ENCODE measurements at regions not wholly inside any gene's neighbourhood (a gene's known extent, or its start where the extent isn't known, plus 50 kb on each side); places are given as distances from the start of the nearest gene placed in this dataset.
"Not testable (repeated sequence)": the region's sequence is repeated elsewhere in the genome, so short reads cannot be mapped to it uniquely, and the experiment has no call there.

DNA sequence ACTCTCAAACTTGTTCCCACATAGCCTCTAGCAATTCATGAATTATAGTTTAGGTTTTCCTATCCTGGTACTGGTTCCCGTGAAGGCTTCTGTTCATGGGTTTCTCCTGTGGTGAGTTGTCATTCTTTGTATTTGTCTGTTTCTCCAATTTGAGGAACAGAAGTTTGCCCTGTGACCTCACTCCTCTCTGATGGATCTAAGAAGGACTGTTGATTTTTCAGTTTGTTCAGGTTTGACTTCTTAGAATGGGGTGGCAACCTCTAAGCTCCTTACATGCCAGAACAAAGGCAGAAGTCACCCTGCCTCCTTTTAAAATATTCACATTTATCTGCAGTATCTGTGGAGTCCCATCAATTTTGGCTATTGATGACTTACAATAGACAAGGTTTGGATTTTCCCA, 354.0 kb downstream of the SPRY2 start:
- Histone ChIP-seq H3K27ac (replicated peaks in 1 of 4) (no peak overlapping the region), H3K4me3 (no peak overlapping the region), H3K36me3 (no peaks in the 10 kb centered on the region), H3K4me1 (no peaks in the 10 kb centered on the region), H3K27me3 (no peaks in the 10 kb centered on the region), H3K9me3 (no peaks in the 10 kb centered on the region)
- WGBS, result 100% methylated on average over 1 of the region's 1 CpG
- DNase-seq (ENCODE audit: extremely low spot score), result no peak
- TF ChIP-seq EP300 (IDR thresholded peaks at IDR 0.05) (no peak), POLR2A (IDR thresholded peaks at IDR 0.05; ENCODE audit: low read depth) (no peak), POLR2AphosphoS5 (IDR thresholded peaks at IDR 0.05) (no peak)
- TF ChIP-seq, protein P1, sequence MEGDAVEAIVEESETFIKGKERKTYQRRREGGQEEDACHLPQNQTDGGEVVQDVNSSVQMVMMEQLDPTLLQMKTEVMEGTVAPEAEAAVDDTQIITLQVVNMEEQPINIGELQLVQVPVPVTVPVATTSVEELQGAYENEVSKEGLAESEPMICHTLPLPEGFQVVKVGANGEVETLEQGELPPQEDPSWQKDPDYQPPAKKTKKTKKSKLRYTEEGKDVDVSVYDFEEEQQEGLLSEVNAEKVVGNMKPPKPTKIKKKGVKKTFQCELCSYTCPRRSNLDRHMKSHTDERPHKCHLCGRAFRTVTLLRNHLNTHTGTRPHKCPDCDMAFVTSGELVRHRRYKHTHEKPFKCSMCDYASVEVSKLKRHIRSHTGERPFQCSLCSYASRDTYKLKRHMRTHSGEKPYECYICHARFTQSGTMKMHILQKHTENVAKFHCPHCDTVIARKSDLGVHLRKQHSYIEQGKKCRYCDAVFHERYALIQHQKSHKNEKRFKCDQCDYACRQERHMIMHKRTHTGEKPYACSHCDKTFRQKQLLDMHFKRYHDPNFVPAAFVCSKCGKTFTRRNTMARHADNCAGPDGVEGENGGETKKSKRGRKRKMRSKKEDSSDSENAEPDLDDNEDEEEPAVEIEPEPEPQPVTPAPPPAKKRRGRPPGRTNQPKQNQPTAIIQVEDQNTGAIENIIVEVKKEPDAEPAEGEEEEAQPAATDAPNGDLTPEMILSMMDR (IDR thresholded peaks at IDR 0.05), result no peak
- intact Hi-C loops (cut with DNase I), result no loop called here

DNA sequence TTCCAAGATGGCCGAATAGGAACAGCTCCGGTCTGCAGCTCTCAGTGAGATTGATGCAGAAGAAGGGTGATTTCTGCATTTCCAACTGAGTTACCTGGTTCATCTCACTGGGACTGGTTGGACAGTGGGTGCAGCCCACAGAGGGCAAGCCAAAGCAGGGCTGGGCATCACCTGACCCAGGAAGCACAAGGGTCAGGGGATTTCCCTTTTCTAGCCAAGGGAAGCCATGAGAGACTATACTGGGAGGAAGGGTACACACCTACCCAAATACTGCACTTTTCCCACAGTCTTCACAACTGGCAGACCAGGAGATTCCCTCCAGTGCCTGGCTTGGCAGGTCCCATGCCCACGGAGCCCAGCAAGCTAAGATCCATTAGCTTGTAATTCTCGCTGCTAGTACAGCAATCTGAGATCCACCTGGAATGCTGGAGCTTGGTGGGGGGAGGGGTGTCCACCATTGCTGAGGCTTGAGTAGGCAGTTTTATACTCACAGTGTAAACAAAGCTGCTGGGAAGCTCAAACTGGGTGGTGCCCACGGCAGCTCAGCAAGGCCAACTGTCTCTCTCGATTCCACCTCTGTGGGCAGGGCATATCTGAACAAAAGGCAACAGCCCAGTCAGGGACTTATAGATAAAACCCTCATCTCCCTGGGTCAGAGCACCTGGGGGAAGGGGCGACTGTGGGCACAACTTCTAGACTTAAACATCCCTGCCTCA, 365.8 kb downstream of the SPRY2 start:
- H3K4me3 ChIP-seq; H3K9me3 ChIP-seq; DNase-seq (ENCODE audit: extremely low spot score); H3K27ac ChIP-seq (replicated peaks in 1 of 4); H3K36me3 ChIP-seq; H3K4me1 ChIP-seq; H3K27me3 ChIP-seq; intact Hi-C loops (cut with DNase I): not testable (repeated sequence)
- 86% methylated on average over 7 of the region's 7 CpGs for WGBS

DNA sequence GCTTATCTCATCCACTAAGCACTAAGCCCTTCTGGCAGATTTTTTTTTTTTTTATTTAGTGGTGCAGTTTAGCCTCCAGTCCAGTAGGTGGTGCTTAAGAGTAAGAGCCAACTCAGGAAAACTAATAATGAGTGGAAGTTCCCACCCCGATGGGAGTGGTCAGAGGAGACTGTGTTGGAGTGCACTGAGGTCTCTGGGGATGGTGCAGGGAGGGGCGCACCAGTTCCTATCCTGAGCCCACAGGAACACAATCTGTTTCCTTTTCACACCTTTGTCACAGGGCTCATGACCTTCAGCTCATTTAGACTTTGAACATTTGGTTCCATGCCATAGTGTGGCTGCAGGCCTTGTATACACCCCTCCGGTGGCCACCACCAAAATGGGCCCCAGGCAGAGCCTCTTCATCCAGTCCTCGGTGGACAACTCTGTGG, 367.4 kb downstream of the SPRY2 start:
- intact Hi-C loops (cut with DNase I), result no loop called here
- no peaks in the 10 kb centered on the region for H3K27me3 ChIP-seq
- H3K4me3 ChIP-seq, result no peak overlapping the region
- no peak for DNase-seq (ENCODE audit: extremely low spot score)
- no peaks in the 10 kb centered on the region for H3K4me1 ChIP-seq
- no peaks in the 10 kb centered on the region for H3K36me3 ChIP-seq
- 72% methylated on average over 4 of the region's 4 CpGs for whole genome bisulfite sequencing
- peaks cover 0 to 5% (median 0%) of the 10 kb centered on the region in 4 donors for H3K9me3 ChIP-seq
- no peak overlapping the region for H3K27ac ChIP-seq (replicated peaks in 1 of 4)
- TF ChIP-seq POLR2A (IDR thresholded peaks at IDR 0.05; ENCODE audit: low read depth) (no peak), POLR2AphosphoS5 (IDR thresholded peaks at IDR 0.05) (peak in 1 of 2 donors; percentile 38), EP300 (IDR thresholded peaks at IDR 0.05) (no peak)
- TF ChIP-seq, protein P1 (IDR thresholded peaks at IDR 0.05), result peak in 2 of 3 experiments; percentile 28 to 45

DNA sequence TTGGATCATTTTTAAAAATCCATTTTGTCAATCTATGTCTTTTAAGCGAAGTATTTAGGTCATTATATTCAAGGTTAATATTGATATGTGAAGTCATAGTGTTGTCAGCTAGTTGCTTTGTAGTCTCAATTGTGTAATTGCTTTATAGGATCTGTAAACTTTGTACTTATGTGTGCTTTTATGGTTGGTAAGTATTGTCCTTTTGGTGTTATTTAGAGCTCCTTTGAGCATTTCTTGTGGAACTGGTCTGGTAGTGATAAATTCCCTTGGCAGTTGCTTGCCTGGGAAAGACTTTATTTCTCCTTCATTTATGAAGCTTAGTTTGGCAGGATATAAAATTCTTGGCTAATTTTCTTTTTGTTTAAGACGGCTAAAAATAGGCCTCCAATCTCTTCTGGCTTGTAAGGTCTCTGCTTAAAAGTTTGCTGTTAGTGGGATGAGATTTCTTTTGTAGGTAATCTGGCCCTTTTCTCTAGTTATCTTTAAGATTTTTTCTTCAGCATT, 368.8 kb downstream of the SPRY2 start:
- intact Hi-C loops (cut with DNase I), result no loop called here
- no peaks in the 10 kb centered on the region for H3K4me1 ChIP-seq
- H3K36me3 ChIP-seq, result no peaks in the 10 kb centered on the region
- DNase-seq (ENCODE audit: extremely low spot score), result no peak
- H3K27me3 ChIP-seq, result no peaks in the 10 kb centered on the region
- H3K4me3 ChIP-seq, result no peak overlapping the region
- no peak overlapping the region for H3K27ac ChIP-seq (replicated peaks in 1 of 4)
- peaks cover 0 to 4% (median 0%) of the 10 kb centered on the region in 4 donors for H3K9me3 ChIP-seq
- 69% methylated on average over 2 of the region's 2 CpGs for WGBS
- TF ChIP-seq POLR2A (IDR thresholded peaks at IDR 0.05; ENCODE audit: low read depth) (no peak), EP300 (IDR thresholded peaks at IDR 0.05) (no peak), POLR2AphosphoS5 (IDR thresholded peaks at IDR 0.05) (no peak)
- TF ChIP-seq, protein P1 (IDR thresholded peaks at IDR 0.05), result no peak

DNA sequence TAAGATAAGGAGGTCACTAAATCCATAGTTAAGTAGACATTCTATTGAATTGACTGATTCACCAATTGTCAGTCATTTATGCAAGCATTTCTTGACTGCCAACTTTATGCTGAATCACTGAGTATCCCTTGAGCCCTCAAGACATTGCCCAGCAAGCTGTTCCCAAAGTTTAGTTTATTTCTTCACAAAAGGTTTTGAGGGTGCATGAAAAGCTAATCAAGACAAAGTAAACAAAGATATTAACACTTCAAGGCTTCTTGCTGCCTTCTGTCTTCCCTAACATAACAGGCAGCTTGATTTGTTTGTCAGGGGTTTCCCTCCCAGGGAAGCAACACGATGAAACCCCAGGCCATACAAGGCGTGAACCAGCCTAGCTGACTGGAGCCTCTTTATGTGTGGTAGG, 374.4 kb downstream of the SPRY2 start:
- H3K27me3 ChIP-seq, result no peaks in the 10 kb centered on the region
- no peak for DNase-seq (ENCODE audit: extremely low spot score)
- no peak overlapping the region for H3K27ac ChIP-seq (replicated peaks in 1 of 4)
- intact Hi-C loops (cut with DNase I), result no loop called here
- no peaks in the 10 kb centered on the region for H3K36me3 ChIP-seq
- H3K4me3 ChIP-seq, result no peak overlapping the region
- WGBS, result 49% methylated on average over 2 of the region's 2 CpGs
- H3K9me3 ChIP-seq, result peaks cover 0 to 4% (median 0%) of the 10 kb centered on the region in 4 donors
- TF ChIP-seq EP300 (IDR thresholded peaks at IDR 0.05) (no peak), POLR2A (IDR thresholded peaks at IDR 0.05; ENCODE audit: low read depth) (no peak), POLR2AphosphoS5 (IDR thresholded peaks at IDR 0.05) (no peak)
- TF ChIP-seq, protein P1 (IDR thresholded peaks at IDR 0.05), result no peak
- no peaks in the 10 kb centered on the region for H3K4me1 ChIP-seq

All from esophagus muscularis mucosa (tissue), 4 donors.